Common myeloid progenitor, CD34-positive (primary cell): ENCODE measurements at regions not wholly inside any gene's neighbourhood (a gene's known extent, or its start where the extent isn't known, plus 50 kb on each side); places are given as distances from the start of the nearest gene placed in this dataset.

Experiments
- CTCF ChIA-PET: fragments of 350-600 bp; sonication (Branson Sonifier 250); formaldehyde crosslinking; loops from one replicate; lab custom pipeline; 2021; ENCODE audit warnings: antibody characterized with exemption; lab: Charles Lee
- POLR2A ChIA-PET: fragments of 350-600 bp; sonication (Branson Sonifier 250); formaldehyde crosslinking; loops from one replicate; lab custom pipeline; 2021; ENCODE audit warnings: antibody characterized with exemption; lab: Charles Lee
- DNase-seq, 3 donors: peaks; one replicate each; pipeline versions ENCODE4 v3.0.0 to v3.0.0-alpha.2; 2013
- H3K27ac ChIP-seq, 2 experiments: 1 replicate in 1 of 2; 2 replicates in 1 of 2; pipeline ENCODE4 v1.7.0; 2013; ENCODE audit warnings: inconsistent platforms in 2 of 2, low read length in 2 of 2, mild to moderate bottlenecking in 2 of 2, low read depth in 1 of 2, moderate library complexity in 1 of 2; ENCODE audit not compliant: severe bottlenecking in 2 of 2, insufficient read depth in 1 of 2, poor library complexity in 1 of 2
- H3K27me3 ChIP-seq, 5 experiments: replicated peaks in 2 of 5; 1 replicate in 3 of 5; 2 replicates in 2 of 5; pipeline versions ENCODE4 v1.6.1 to v1.7.0; 2013; ENCODE audit warnings: low read length in 4 of 5, mild to moderate bottlenecking in 2 of 5, moderate library complexity in 2 of 5, inconsistent platforms in 1 of 5; ENCODE audit not compliant: insufficient read depth in 5 of 5, control insufficient read depth in 4 of 5
- H3K36me3 ChIP-seq, 4 experiments: 1 replicate in 2 of 4; 2 replicates in 2 of 4; pipeline versions ENCODE4 v1.6.1 to v1.7.0; 2013; ENCODE audit warnings: low read length in 3 of 4, control low read depth in 1 of 4, mild to moderate bottlenecking in 1 of 4; ENCODE audit not compliant: control insufficient read depth in 4 of 4, insufficient read depth in 4 of 4
- H3K4me1 ChIP-seq, 4 experiments: 1 replicate in 3 of 4; 2 replicates in 1 of 4; pipeline versions ENCODE4 v1.6.1 to v1.7.1; 2013; ENCODE audit warnings: low read length in 3 of 4, mild to moderate bottlenecking in 3 of 4, control low read depth in 1 of 4, inconsistent platforms in 1 of 4, moderate library complexity in 1 of 4; ENCODE audit not compliant: control insufficient read depth in 4 of 4, insufficient read depth in 4 of 4; ENCODE audit errors: control extremely low read depth in 1 of 4
- H3K4me3 ChIP-seq, 7 experiments: 1 replicate in 4 of 7; 2 replicates in 3 of 7; pipeline versions ENCODE4 v1.5.1 to v1.7.0; 2013; ENCODE audit warnings: mild to moderate bottlenecking in 7 of 7, low read length in 6 of 7, moderate library complexity in 6 of 7, inconsistent platforms in 2 of 7, low read depth in 2 of 7, control low read depth in 1 of 7; ENCODE audit not compliant: insufficient read depth in 4 of 7, control insufficient read depth in 1 of 7; ENCODE audit errors: extremely low read depth in 1 of 7
- H3K9me3 ChIP-seq, 5 experiments: 1 replicate in 4 of 5; 2 replicates in 1 of 5; pipeline versions ENCODE4 v1.6.1 to v1.7.1; 2013; ENCODE audit warnings: low read length in 4 of 5, mild to moderate bottlenecking in 2 of 5, inconsistent platforms in 1 of 5, low read depth in 1 of 5, moderate library complexity in 1 of 5; ENCODE audit not compliant: control insufficient read depth in 4 of 5, insufficient read depth in 2 of 5; ENCODE audit errors: control extremely low read depth in 1 of 5
- WGBS: methylation state at CpG from one replicate; pipeline ENCODE4 v1.1.5; 2013; ENCODE audit not compliant: insufficient coverage; 5-methylcytosine and 5-hydroxymethylcytosine counted together

DNA sequence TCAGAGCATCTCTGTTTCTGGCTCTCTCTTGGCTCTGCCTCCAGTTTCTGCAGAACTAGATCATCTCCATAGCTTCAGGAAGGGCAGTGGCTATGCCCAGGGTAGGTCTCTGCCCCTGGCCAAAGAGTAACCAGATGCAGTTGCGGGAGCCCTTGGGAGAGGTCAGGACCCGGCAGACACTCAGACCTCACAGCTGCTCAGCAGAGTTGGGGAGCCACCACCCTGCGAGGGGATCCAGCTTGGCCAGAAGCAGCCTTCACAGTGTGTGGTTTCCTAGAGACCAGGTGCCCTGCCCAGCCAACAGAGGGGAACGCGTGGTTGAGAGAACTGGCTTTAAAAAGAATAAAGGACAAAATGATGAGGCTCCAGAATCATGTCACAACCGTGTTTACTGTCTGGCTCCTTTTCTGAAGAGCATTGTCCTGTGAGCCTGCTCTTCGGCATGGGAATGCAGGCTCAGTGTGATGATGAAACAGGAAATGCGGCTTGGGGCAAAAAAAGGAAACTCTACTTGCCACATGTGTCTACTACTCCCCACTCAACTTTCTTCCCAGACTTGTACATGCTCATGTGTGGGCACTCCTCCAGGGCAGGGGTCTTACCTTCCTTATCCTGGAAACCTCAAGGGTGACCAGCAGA, 243.1 kb downstream of the INHBA start:
- DNase-seq: peak in 2 of 3 donors; percentile 4 to 6

DNA sequence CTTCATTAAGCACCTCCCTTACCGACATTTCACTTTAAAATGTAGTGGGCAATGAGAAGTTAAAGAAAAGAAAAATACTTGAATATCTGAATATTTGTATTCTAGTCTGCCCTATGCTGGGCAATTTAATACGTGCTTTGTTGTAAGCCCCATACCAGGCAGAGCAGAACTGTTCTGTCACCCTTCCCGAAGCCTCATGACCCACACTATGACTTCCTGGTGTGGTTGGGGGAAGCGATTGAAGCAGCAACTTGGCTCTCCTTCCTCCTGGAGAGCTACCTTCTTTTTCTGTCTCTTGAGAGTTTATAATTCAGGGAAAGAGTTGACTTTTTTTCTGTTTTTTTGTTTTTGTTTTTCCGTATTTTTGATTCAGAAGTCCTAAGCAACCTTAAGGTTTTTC, 243.7 kb downstream of the INHBA start:
- Histone ChIP-seq H3K27me3 (no peaks in the 10 kb centered on the region), H3K36me3 (no peaks in the 10 kb centered on the region), H3K9me3 (no peaks in the 10 kb centered on the region), H3K4me3 (peak overlapping the region in 2 of 7 experiments; percentile 8 to 13), H3K27ac (no peak overlapping the region), H3K4me1 (peaks cover 2 to 17% (median 7%) of the 10 kb centered on the region in 4 experiments)
- WGBS: 0% methylated on average over 2 of the region's 5 CpGs
- peak; percentile 3 to 39 (median 38) for DNase-seq
- ChIA-PET POLR2A (no interaction called here), CTCF (no interaction called here)

More for the DNA sequence above, 243.1 kb downstream of the INHBA start:
- no peaks in the 10 kb centered on the region for H3K27me3 ChIP-seq
- ChIA-PET POLR2A (no interaction called here), CTCF (no interaction called here)
- H3K27ac ChIP-seq: no peak overlapping the region
- no peaks in the 10 kb centered on the region for H3K9me3 ChIP-seq
- H3K4me1 ChIP-seq: peaks cover 2 to 17% (median 7%) of the 10 kb centered on the region in 4 experiments
- peak overlapping the region in 1 of 7 experiments; percentile 34 for H3K4me3 ChIP-seq
- WGBS: 74% methylated on average over 6 of the region's 8 CpGs
- H3K36me3 ChIP-seq: no peaks in the 10 kb centered on the region

DNA sequence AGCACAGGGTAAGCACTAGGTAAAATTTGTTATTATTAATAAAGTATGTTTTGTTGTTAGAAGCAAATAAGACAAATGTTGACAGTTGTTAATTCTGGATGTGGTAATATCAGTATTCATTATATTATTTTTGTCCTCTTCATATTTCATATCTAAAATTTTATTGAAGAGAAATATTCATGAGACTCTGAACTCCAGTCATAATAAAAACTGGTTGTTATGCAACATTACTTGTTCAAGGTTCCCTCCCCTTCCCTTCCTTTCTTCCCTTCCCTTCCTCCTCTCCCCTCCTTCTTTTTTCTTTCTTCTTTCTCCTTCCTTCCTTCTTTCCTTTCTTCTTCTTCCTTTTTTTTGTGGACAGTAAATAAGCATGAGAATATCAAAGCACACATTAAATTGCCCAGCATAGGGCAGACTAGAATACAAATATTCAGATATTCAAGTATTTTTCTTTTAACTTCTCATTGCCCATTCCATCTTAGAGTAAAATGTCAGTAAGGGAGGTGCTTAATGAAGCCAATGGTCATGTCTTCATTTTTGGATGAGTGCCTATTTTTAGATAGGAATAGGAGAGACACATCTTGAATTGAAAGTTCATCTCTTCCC, 245.0 kb downstream of the INHBA start:
- Histone ChIP-seq H3K4me3 (no peak overlapping the region), H3K27me3 (no peaks in the 10 kb centered on the region), H3K27ac (no peak overlapping the region), H3K9me3 (no peaks in the 10 kb centered on the region), H3K36me3 (no peaks in the 10 kb centered on the region), H3K4me1 (peaks cover 2 to 17% (median 7%) of the 10 kb centered on the region in 4 experiments)
- ChIA-PET POLR2A (no interaction called here), CTCF (no interaction called here)
- no peak for DNase-seq

DNA sequence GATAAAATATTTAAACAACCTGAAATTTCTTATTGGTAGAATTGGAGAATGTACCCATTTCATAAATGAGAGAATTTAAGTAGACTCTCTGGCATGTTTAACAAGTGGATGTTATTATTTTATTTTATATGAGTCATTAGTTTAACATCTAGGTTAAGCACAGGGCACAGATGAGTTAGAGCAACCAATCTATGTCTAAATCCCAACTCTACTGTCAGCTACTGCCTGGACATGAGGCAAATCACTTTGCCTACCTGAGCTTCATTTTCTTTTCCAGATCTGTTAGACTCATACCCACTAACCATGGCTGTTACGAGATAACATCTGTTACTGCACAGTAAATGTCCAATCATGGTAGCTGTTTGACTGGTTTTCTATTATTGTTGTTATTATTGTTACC, 251.1 kb downstream of the INHBA start:
- ChIA-PET CTCF (no interaction called here), POLR2A (no interaction called here)
- WGBS: no CpG with 5 or more reads among the region's 1 CpG
- no peak for DNase-seq
- Histone ChIP-seq H3K4me3 (no peak overlapping the region), H3K27me3 (no peaks in the 10 kb centered on the region), H3K36me3 (no peaks in the 10 kb centered on the region), H3K27ac (no peak overlapping the region), H3K4me1 (no peaks in the 10 kb centered on the region), H3K9me3 (no peaks in the 10 kb centered on the region)

DNA sequence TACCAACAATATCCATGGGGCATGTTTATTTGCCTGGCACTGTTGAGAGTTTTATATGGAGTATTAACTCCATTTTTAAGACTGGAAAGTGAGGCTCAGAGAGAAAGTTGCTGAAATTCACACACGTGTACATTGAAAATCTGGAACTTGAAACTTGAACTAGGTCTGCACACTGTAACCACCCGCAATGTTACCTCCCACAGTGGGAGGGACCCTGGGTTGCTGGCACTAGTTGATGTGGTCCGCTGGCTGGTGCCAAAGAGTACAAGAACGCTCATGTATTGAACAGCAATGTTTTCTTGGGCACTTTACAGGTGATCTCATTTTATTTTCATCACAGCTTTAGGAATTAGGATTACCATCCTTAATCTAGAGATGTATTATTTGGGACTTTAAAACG, 253.2 kb downstream of the INHBA start:
- Histone ChIP-seq H3K9me3 (no peaks in the 10 kb centered on the region), H3K36me3 (no peaks in the 10 kb centered on the region), H3K4me3 (no peak overlapping the region), H3K27ac (no peak overlapping the region), H3K4me1 (no peaks in the 10 kb centered on the region), H3K27me3 (no peaks in the 10 kb centered on the region)
- ChIA-PET POLR2A (no interaction called here), CTCF (no interaction called here)
- WGBS: 95% methylated on average over 3 of the region's 5 CpGs
- no peak for DNase-seq

DNA sequence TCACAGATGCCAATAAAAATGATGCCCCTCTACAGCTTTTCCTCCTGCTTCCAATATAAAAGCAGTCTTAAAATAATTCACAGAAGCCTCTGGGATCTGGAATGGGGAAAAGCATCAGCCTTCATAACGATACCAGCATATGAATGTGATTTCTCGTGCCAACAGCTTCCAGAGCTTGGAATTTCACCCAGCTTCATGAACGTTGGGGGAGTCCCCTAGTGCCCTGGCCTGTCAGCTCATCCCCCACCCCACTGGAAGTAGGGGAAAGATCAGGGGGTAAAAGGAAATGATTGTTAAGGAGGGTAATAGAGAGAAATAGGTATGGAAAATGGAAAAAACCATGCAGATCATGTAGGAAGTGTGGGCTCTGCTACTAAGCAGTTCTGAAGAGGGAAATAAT, 253.6 kb downstream of the INHBA start:
- no peak for DNase-seq
- no peak overlapping the region for H3K27ac ChIP-seq
- H3K9me3 ChIP-seq: no peaks in the 10 kb centered on the region
- CTCF ChIA-PET: no interaction called here
- WGBS: no CpG with 5 or more reads among the region's 3 CpGs
- no peaks in the 10 kb centered on the region for H3K36me3 ChIP-seq
- H3K4me3 ChIP-seq: no peak overlapping the region
- no peaks in the 10 kb centered on the region for H3K27me3 ChIP-seq
- no peaks in the 10 kb centered on the region for H3K4me1 ChIP-seq
- POLR2A ChIA-PET: no interaction called here

DNA sequence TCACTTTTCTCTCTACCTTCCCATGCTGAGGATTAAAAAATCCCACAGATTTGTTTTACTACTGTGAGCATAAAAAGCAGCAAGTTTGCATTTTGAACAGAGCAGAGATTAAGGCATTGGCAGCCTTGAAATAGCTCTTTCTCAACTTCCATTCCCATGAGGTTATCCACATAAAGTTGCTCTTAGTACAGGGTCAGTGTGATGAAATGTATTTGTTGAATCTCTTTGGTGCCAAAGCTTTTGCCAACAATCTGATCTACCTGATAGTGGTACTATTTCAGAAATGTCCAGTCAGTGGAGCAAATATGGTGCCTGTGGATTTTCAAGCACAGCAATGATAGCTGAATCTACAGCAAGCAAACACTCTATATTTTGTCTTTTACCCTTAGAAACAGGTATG, 254.8 kb downstream of the INHBA start:
- Histone ChIP-seq H3K27me3 (no peaks in the 10 kb centered on the region), H3K4me1 (no peaks in the 10 kb centered on the region), H3K4me3 (no peak overlapping the region), H3K27ac (no peak overlapping the region), H3K36me3 (no peaks in the 10 kb centered on the region), H3K9me3 (no peaks in the 10 kb centered on the region)
- DNase-seq: no peak
- POLR2A ChIA-PET: no interaction called here
- CTCF ChIA-PET: no interaction called here
